GM12878 (cell line): ENCODE measurements at regions not wholly inside any gene's neighbourhood (a gene's known extent, or its start where the extent isn't known, plus 50 kb on each side); places are given as distances from the start of the nearest gene placed in this dataset.

Source experiments
- ATAC-seq: fragments of 200-7000 bp; cut with Tn5 transposase; 3 replicates; pipeline ENCODE4 v1.9.1; 2020; ENCODE audit warnings: mild to moderate bottlenecking, moderate library complexity
- BruUV-seq: library from RNA; stranded (reverse); fragments of 400-500 nt; replicated peaks from 2 replicates; lab custom pipeline; 2021; lab: Mats Ljungman, UMichigan
- CTCF ChIA-PET: fragments of 300-600 bp; sonication (Branson Sonifier 250); formaldehyde crosslinking; extraction: SDS; loops from one replicate; lab custom pipeline; 2021; ENCODE audit warnings: inconsistent platforms; lab: Yijun Ruan, JAX
- POLR2A ChIA-PET: fragments of 350-600 bp; formaldehyde crosslinking; extraction: SDS; loops from one replicate; lab custom pipeline; 2021; ENCODE audit warnings: inconsistent platforms; lab: Charles Lee
- RAD21 ChIA-PET: fragments of 300-600 bp; sonication (Branson Sonifier 250); formaldehyde crosslinking; loops from one replicate; lab custom pipeline; 2023; ENCODE audit warnings: antibody characterized with exemption; ENCODE audit not compliant: unreplicated experiment; lab: Charles Lee
- SMC1A ChIA-PET: fragments of 300-600 bp; sonication (Branson Sonifier 250); formaldehyde crosslinking; loops from one replicate; lab custom pipeline; 2023; ENCODE audit not compliant: unreplicated experiment, uncharacterized antibody; lab: Charles Lee
- DNase-seq: peaks from one replicate; pipeline ENCODE4 v3.0.0-alpha.2; 2011; ENCODE audit warnings: low read depth, low spot score
- FAIRE-seq: peaks from 3 replicates; lab custom pipeline; 2011; peaks lifted over from hg19 to GRCh38; lab: Jason Lieb, UNC
- H2AFZ ChIP-seq: 2 replicates; pipeline ENCODE4 v1.6.0; 2011; ENCODE audit warnings: low read depth, low read length, control low read depth; ENCODE audit not compliant: control insufficient read depth
- H3K27ac ChIP-seq: 2 replicates; pipeline ENCODE4 v1.5.1; 2011; ENCODE audit warnings: control low read depth; ENCODE audit not compliant: control insufficient read depth, insufficient read depth
- H3K27me3 ChIP-seq, 2 experiments: replicated peaks in 1 of 2; 2 replicates each; pipeline versions ENCODE4 v1.6.0 to v1.6.1; 2011; ENCODE audit warnings: low read length in 1 of 2; ENCODE audit not compliant: control insufficient read depth in 2 of 2, insufficient read depth in 2 of 2
- H3K36me3 ChIP-seq, 2 experiments: 2 replicates each; pipeline ENCODE4 v1.5.1; 2011; ENCODE audit warnings: low read length in 1 of 2; ENCODE audit not compliant: control insufficient read depth in 2 of 2, insufficient read depth in 2 of 2
- H3K4me1 ChIP-seq: 2 replicates; pipeline ENCODE4 v1.6.1; 2011; ENCODE audit warnings: mild to moderate bottlenecking, low read length, moderate library complexity, mixed read lengths; ENCODE audit not compliant: control insufficient read depth, insufficient read depth
- H3K4me2 ChIP-seq: 2 replicates; pipeline ENCODE4 v1.6.0; 2011; ENCODE audit warnings: control low read depth; ENCODE audit not compliant: control insufficient read depth, insufficient read depth
- H3K4me3 ChIP-seq: fragments of 200-600 bp; sonication (generic); 2 replicates; pipeline ENCODE4 v1.5.1; 2016
- H3K79me2 ChIP-seq: 2 replicates; pipeline ENCODE4 v1.6.0; 2011; ENCODE audit warnings: low read length; ENCODE audit not compliant: control insufficient read depth, insufficient read depth
- H3K9ac ChIP-seq: 2 replicates; pipeline ENCODE4 v1.8.0; 2011; ENCODE audit warnings: low read length, control low read depth, mixed read lengths; ENCODE audit not compliant: control insufficient read depth, insufficient read depth
- H3K9me3 ChIP-seq: replicated peaks from 3 replicates; pipeline ENCODE4 v1.5.1; 2011; ENCODE audit warnings: mild to moderate bottlenecking, low read length; ENCODE audit not compliant: control insufficient read depth, insufficient read depth
- H4K20me1 ChIP-seq: 2 replicates; pipeline ENCODE4 v1.6.0; 2011; ENCODE audit not compliant: control insufficient read depth, insufficient read depth
- HCFC1 ChIP-seq: fragments of 150-350 bp; IDR thresholded peaks from 2 replicates; pipeline ENCODE4 v1.6.1; 2014; ENCODE audit warnings: low read length
- IRF4 ChIP-seq: IDR thresholded peaks from 2 replicates; pipeline ENCODE4 v1.6.1; 2011; ENCODE audit warnings: low read depth, low read length
- KDM1A ChIP-seq: fragments of 200-600 bp; sonication (generic); IDR thresholded peaks from 2 replicates; pipeline ENCODE4 v1.6.1; 2016; ENCODE audit warnings: borderline replicate concordance
- MTA3 ChIP-seq: IDR thresholded peaks from 2 replicates; pipeline ENCODE4 v1.6.1; 2012; ENCODE audit warnings: low read length, inconsistent platforms, borderline replicate concordance
- NRF1 ChIP-seq: conservative IDR thresholded peaks from 2 replicates; pipeline ENCODE4 v1.6.1; 2011; ENCODE audit warnings: mild to moderate bottlenecking, low read depth, low read length, improper control_type of control experiment
- ZBED1 ChIP-seq: IDR thresholded peaks from 2 replicates; pipeline ENCODE4 v1.6.1; 2016; ENCODE audit warnings: borderline replicate concordance
- ZNF207 ChIP-seq: fragments of 450-650 bp; IDR thresholded peaks from 2 replicates; pipeline ENCODE4 v1.6.1; 2014; ENCODE audit warnings: antibody characterized with exemption, mild to moderate bottlenecking, borderline replicate concordance
- WGBS: methylation state at CpG from one replicate; pipeline ENCODE4 v1.1.6; 2016; ENCODE audit warnings: low lambda C conversion rate; ENCODE audit not compliant: insufficient replicate concordance, insufficient coverage; ENCODE audit errors: missing lambda C conversion rate; 5-methylcytosine and 5-hydroxymethylcytosine counted together
- in situ Hi-C: fragments of 300-500 bp; cut with MboI; formaldehyde crosslinking; loops from 9 replicates; pipeline ENCODE4 v1.14.3; 2018; ENCODE audit warnings: mixed read lengths
- intact Hi-C: fragments of 100-400 bp; cut with micrococcal nuclease; formaldehyde crosslinking; loops from one replicate; pipeline ENCODE4 v1.14.2; 2022; ENCODE audit not compliant: unreplicated experiment
- TF ChIP-seq, protein P1 (sequence below): IDR thresholded peaks from 2 replicates; pipeline ENCODE4 v1.6.1; 2012; ENCODE audit warnings: mild to moderate bottlenecking, low read depth, low read length

DNA sequence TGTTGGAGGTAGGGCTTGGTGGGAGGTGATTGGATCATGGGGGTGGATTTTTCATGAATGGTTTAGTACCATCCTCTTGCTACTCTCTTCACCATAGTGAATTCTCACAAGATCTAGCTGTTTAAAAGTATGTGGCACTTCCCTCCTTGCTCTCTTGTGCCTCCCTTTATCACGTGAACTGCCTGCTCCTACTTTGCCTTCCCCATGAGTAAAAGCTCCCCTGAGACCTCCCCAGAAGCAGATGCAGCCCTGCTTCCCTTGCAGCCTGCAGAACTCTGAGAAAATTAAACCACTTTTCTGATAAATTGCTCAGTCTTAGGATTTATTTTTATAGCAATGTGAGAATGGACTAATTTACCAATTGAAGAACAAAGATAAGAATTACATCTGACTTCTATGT lies 223.1 kb downstream of the RNF144A start:
- intact Hi-C loops (no loop called here), in situ Hi-C loops (no loop called here)
- Histone ChIP-seq H3K4me1 (no peaks in the 10 kb centered on the region), H3K9me3 (no peaks in the 10 kb centered on the region; the same call in 2 of the 3 replicates), H3K27ac (no peak overlapping the region), H3K4me2 (no peak overlapping the region), H3K79me2 (no peaks in the 10 kb centered on the region), H3K27me3 (no peaks in the 10 kb centered on the region), H4K20me1 (no peaks in the 10 kb centered on the region)
- ChIA-PET SMC1A (no interaction called here), POLR2A (no interaction called here), RAD21 (no interaction called here), CTCF (no interaction called here)
- BruUV-seq: no TSS peak
- no peak for FAIRE-seq
- TF ChIP-seq ZBED1 (no peak), ZNF207 (no peak), KDM1A (no peak), MTA3 (no peak), NRF1 (no peak), IRF4 (no peak), HCFC1 (no peak)
- TF ChIP-seq, protein P1, sequence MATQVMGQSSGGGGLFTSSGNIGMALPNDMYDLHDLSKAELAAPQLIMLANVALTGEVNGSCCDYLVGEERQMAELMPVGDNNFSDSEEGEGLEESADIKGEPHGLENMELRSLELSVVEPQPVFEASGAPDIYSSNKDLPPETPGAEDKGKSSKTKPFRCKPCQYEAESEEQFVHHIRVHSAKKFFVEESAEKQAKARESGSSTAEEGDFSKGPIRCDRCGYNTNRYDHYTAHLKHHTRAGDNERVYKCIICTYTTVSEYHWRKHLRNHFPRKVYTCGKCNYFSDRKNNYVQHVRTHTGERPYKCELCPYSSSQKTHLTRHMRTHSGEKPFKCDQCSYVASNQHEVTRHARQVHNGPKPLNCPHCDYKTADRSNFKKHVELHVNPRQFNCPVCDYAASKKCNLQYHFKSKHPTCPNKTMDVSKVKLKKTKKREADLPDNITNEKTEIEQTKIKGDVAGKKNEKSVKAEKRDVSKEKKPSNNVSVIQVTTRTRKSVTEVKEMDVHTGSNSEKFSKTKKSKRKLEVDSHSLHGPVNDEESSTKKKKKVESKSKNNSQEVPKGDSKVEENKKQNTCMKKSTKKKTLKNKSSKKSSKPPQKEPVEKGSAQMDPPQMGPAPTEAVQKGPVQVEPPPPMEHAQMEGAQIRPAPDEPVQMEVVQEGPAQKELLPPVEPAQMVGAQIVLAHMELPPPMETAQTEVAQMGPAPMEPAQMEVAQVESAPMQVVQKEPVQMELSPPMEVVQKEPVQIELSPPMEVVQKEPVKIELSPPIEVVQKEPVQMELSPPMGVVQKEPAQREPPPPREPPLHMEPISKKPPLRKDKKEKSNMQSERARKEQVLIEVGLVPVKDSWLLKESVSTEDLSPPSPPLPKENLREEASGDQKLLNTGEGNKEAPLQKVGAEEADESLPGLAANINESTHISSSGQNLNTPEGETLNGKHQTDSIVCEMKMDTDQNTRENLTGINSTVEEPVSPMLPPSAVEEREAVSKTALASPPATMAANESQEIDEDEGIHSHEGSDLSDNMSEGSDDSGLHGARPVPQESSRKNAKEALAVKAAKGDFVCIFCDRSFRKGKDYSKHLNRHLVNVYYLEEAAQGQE: no peak
- TF ChIP-seq, all 136 proteins: peak for 0
- Histone ChIP-seq H3K36me3 (no peaks in the 10 kb centered on the region), H3K4me3 (no peak overlapping the region), H2AFZ (no peak overlapping the region), H3K9ac (no peak overlapping the region)
- DNase-seq: no peak
- WGBS: 0% methylated on average over 1 of the region's 1 CpG
- no peak for ATAC-seq
